NCI-H1694 treated with DMSO at 0.1 percent for 48 hours (cell line): ENCODE measurements at regions not wholly inside any gene's neighbourhood (a gene's known extent, or its start where the extent isn't known, plus 50 kb on each side); places are given as distances from the start of the nearest gene placed in this dataset.
"Not testable (repeated sequence)": the region's sequence is repeated elsewhere in the genome, so short reads cannot be mapped to it uniquely, and the experiment has no call there.

Source experiments
- DNase-seq: peaks from one replicate; lab custom pipeline; 2025; lab: John Stamatoyannopoulos, UW

- DNase-seq, result not testable (repeated sequence)
Measured at GRCh38 chr5:17034992-17035391, 98.9 kb upstream of the MYO10 start.

DNA sequence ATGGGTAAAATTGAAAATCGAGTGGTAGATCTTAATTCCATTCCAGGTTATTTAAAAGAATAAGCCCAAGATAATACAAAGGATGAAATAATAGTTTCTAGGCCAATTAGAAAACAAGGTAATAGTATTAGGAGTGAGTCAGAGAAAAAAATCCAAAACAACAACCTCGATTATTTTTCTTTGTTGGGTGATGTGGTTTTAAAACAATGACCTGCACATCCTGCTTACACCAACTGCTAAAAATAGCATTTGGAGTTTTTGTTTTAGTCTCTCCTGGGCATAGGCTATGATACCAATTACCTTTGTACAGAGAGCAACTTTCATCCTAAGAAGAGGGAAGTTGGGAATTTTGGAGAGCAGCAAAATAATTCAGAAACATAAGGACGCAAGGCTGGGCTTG is 101.7 kb upstream of the MYO10 start:
- no peak for DNase-seq

DNA sequence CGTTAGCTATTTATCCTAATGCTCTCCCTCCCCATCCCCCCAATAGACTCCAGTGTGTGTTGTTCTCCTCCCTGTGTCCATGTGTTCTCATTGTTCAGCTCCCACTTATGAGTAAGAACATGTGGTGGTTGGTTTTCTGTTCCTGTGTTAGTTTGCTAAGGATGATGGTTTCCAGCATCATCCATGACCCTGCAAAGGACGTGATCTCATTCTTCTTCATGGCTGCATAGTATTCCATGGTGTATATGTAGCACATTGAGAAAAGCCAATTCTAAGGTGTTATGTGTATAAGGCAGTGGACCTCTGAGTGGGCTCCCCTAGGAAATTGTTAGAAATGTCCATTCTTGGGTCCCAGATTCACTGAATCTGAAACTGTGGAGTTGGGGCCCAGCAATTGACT is 103.1 kb upstream of the MYO10 start:
- no peak for DNase-seq

DNA sequence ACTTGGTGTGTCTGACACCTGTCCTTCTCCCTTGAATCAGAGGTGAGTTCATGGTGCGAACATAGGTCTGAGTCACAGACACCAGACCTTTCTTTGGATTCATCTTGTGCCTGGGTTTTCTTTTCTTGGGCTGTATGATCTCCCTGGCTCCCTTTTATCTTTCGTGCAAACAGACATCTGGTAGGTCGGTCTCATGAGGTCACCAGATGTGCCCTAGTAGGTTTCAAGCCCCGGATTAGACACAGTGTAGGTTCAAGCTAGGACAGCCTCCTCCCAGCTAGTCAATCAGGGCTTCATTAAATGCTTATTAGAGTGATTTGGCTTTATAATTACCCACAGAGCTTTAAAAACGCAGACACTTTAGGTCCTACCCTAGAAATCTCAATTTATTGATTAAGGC is 106.0 kb upstream of the MYO10 start:
- DNase-seq, result no peak

- no peak for DNase-seq
Measured at GRCh38 chr5:17046320-17046719, 110.2 kb upstream of the MYO10 start.

GRCh38 chr5:17050236-17050635 is 114.1 kb upstream of the MYO10 start:
- DNase-seq, result no peak

DNA sequence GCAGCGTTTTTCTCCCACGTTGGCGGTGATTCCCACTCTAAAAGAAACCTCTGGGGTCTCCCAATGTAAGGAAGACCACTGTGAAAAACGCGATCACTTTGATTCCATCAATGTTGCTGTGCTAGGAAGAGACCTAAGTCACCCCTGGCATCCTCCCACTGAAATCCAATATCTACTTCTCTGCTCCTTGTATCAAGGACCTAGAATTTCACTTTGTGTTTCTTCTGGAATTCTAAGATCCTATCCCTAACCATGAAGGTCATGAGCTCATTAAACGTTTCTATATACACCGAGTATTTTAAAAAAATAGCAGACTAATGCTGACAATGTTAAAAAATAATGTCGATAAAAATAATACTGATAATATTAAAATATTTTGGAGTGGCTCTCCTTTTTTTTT is 118.8 kb upstream of the MYO10 start:
- DNase-seq, result no peak

GRCh38 chr5:17056141-17056631 is 120.1 kb upstream of the MYO10 start:
- peak; percentile 45 for DNase-seq

DNA sequence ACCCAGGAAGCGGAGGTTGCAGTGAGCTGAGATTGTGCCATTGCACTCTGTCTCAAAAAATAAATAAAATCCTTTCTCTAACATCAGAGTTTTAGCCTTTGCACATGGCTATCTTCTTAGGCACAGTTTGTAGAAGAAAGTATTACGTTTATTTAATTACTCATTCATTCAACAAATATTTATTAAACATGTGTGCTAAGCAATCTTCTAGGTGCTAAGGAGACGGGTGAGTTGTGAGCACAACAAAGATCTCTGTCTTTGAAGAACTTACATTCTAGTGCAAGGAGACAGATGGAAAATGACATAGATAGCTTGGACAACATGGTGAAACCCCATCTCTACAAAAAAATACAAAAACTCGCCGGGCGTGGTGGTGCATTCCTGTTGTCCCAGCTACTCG is 122.3 kb upstream of the MYO10 start:
- DNase-seq, result no peak

- DNase-seq, result no peak
Measured at GRCh38 chr5:17061973-17062470, 125.9 kb upstream of the MYO10 start.

DNA sequence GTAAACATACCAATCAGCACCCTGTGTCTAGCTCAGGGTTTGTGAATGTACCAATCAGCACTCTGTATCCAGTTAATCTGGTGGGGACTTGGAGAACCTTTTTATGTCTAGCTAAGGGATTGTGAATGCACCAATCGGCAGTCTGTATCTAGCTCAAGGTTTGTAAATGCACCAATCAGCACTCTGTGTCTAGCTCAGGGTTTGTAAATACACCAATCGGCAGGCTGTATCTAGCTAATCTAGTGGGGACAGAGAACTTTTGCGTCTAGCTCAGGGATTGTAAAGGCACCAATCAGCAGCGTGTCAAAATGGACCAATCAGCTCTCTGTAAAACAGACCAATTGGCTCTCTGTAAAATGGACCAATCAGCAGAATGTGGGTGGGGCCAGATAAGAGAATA is 126.7 kb upstream of the MYO10 start:
- DNase-seq, result not testable (repeated sequence)

- no peak for DNase-seq
Measured at GRCh38 chr5:17064241-17064640, 128.2 kb upstream of the MYO10 start.

GRCh38 chr5:17065458-17065857 is 129.4 kb upstream of the MYO10 start:
- no peak for DNase-seq

- DNase-seq, result not testable (repeated sequence)
Measured at GRCh38 chr5:17066026-17066425, 129.9 kb upstream of the MYO10 start.

DNA sequence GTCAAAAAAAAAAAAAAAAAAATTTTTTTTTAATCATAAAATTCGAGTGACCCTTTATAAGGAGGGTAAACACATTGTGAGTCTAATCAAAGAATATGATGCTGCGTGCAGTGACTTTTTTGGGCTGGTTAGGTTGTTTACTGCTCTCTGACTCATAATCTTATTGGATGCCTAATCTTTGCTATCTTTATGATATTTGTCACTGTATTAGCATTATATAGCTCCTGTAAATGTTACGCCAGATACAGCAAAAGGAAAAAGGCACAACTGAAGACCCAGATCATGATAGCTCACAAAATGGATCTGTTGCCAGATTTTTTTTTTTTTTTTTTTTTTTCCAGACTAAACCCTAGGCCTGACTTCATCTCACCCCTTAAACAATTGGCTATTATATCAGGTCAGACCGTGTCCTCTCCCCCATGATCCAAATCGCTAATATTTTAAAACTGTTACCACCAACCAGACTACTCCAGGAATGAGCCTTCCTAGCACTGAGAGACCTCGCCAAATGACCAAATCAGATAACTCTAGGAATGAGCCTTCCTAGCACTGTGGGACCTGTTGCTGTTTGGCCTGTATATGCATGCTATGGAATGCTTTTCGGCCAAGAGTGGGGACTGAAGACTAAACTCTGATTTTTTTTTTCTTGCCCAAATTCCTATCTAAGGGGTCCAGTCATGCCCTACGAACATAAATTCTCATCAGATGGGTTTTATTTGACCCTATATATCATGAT is 131.7 kb upstream of the MYO10 start:
- DNase-seq, result no peak

- no peak for DNase-seq
Measured at GRCh38 chr5:17069995-17070511, 134.0 kb upstream of the MYO10 start.

- no peak for DNase-seq
Measured at GRCh38 chr5:17070647-17071046, 134.6 kb upstream of the MYO10 start.

- no peak for DNase-seq
Measured at GRCh38 chr5:17075236-17075635, 139.1 kb upstream of the MYO10 start.

DNA sequence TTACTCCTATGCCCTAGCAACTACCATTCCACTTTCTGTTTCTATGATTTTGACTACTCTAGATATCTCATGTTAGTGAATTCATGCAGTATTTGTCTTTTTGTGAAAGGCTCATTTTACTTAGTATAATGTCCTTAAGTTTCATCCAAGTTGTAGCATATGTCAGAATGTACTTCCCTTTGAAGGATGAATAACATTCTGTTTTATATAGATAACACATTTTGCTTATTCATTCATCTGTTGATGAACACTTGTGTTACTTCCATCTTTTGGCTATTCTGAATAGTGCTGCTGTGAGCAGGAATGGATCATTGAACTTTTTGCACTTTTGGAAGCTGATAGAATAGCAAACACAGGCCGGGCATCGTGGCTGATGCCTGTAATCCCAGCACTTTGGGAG is 140.2 kb upstream of the MYO10 start:
- no peak for DNase-seq

DNA sequence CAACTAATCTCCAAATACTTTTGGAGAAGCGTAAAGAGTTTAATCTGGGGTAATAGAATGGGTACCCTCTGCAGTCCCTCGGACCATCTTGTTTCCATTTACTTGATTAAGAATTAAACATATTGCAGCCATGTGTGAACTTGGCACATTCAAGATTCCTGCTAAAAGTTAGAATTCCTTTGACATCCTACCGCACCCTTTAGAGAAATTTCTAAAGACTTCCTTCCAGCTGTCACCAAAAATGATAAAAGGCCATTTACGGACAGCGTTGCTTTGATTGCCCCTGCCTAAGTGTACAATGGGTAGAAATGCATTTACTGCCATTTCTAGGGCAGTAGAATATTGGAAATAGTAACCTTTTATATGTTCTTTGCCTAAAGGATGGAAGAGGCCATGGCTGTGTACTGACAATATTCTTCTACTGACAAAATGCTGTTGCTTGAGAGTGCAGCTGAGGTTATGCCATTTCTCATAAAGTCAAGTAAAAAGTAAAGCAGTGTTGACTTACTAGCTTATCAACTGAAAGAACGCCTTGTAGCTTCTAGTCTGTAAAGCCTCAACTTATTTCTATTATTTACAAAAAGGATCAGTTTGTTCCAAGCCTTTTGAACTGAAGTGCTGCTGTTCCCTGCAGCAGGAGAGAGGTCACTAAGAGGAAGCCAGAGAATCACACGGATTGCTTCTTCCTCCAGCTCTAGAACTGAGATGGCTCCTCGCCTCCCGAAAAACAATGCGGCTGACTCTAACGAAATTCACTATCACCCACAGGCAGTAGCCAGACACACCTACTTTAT is 139.8 kb upstream of the BASP1 start:
- DNase-seq, result no peak

DNA sequence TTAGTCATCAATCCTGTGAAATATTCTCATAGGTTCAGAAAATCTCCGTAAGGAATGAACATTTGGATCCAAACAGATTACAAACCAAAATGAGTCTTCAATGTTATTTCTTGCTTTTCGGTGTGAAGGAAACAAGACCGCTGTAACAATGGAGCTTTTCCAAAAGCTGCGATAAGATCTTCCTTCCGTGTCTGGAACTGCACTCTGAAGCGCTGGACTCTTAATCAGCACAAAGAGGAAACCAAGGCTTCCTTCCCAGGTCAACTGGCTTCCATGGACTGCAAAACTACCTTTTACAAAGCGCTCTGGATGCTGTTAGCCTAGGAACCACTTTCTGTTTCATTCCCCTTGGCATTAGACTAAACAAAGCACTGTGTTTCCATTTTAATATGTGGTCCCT is 137.9 kb upstream of the BASP1 start:
- DNase-seq, result no peak

- DNase-seq, result no peak
Measured at GRCh38 chr5:17080361-17080760, 137.1 kb upstream of the BASP1 start.

GRCh38 chr5:17081142-17081541 is 136.3 kb upstream of the BASP1 start:
- DNase-seq, result no peak
